GM12892 (cell line): ENCODE measurements at regions not wholly inside any gene's neighbourhood (a gene's known extent, or its start where the extent isn't known, plus 50 kb on each side); places are given as distances from the start of the nearest gene placed in this dataset.

Experiments used
- POLR2A ChIP-seq: IDR thresholded peaks from 2 replicates; pipeline ENCODE4 v1.6.1; 2011; ENCODE audit warnings: low read depth, low read length, control low read depth
- POLR2AphosphoS5 ChIP-seq: IDR thresholded peaks from 2 replicates; pipeline ENCODE4 v1.6.1; 2011; ENCODE audit warnings: low read depth, low read length, control low read depth

- TF ChIP-seq POLR2A: no peak
- TF ChIP-seq POLR2AphosphoS5: no peak
Measured at GRCh38 chr13:50174630-50175029, 159.4 kb downstream of the KCNRG start.
